ENCODE measurements at regions not wholly inside any gene's neighbourhood (a gene's known extent, or its start where the extent isn't known, plus 50 kb on each side); places are given as distances from the start of the nearest gene placed in this dataset.

- TF ChIP-seq CTCF (IDR thresholded peaks at IDR 0.05), result no peak
- no peak for TF ChIP-seq POLR2A (IDR thresholded peaks at IDR 0.05)
- no peak for TF ChIP-seq POLR2AphosphoS5 (IDR thresholded peaks at IDR 0.05)
- TF ChIP-seq EP300 (IDR thresholded peaks at IDR 0.05), result no peak
Measured at GRCh38 chr5:89003563-89004036, 120.6 kb upstream of the MEF2C start.
